OCI-LY1 (cell line): ENCODE measurements at regions not wholly inside any gene's neighbourhood (a gene's known extent, or its start where the extent isn't known, plus 50 kb on each side); places are given as distances from the start of the nearest gene placed in this dataset.

Experiments used
- H2AFZ ChIP-seq: fragments of 200-600 bp; sonication (generic), shearing (Covaris generic); 2 replicates; pipeline ENCODE4 v1.6.0; 2014; ENCODE audit warnings: antibody characterized with exemption, mild to moderate bottlenecking, low read length
- H3F3A ChIP-seq: fragments of 200-600 bp; sonication (generic), shearing (Covaris generic); 2 replicates; pipeline ENCODE4 v1.6.0; 2014; ENCODE audit warnings: mild to moderate bottlenecking, antibody characterized with exemption, low read length, moderate library complexity; ENCODE audit not compliant: insufficient read depth
- H3K27ac ChIP-seq: fragments of 200-600 bp; sonication (generic); 2 replicates; pipeline ENCODE4 v1.5.1; 2014; ENCODE audit warnings: low read length, mixed run types, mild to moderate bottlenecking, low read depth; ENCODE audit not compliant: poor library complexity, severe bottlenecking
- H3K27me3 ChIP-seq: fragments of 200-600 bp; sonication (generic); 2 replicates; pipeline ENCODE4 v1.6.0; 2014; ENCODE audit warnings: antibody characterized with exemption, mild to moderate bottlenecking, low read length, moderate library complexity; ENCODE audit not compliant: insufficient read depth
- H3K36me3 ChIP-seq: fragments of 200-600 bp; sonication (generic); 2 replicates; pipeline ENCODE4 v1.6.1; 2014; ENCODE audit warnings: mild to moderate bottlenecking, antibody characterized with exemption, low read length, moderate library complexity, mixed read lengths; ENCODE audit not compliant: insufficient read depth
- H3K4me1 ChIP-seq: fragments of 200-600 bp; sonication (generic); 2 replicates; pipeline ENCODE4 v1.5.1; 2014; ENCODE audit warnings: mild to moderate bottlenecking, low read length, moderate library complexity; ENCODE audit not compliant: insufficient read depth, severe bottlenecking
- H3K4me2 ChIP-seq: fragments of 200-600 bp; sonication (generic), shearing (Covaris generic); 2 replicates; pipeline ENCODE4 v1.6.1; 2014; ENCODE audit warnings: low read length
- H3K4me3 ChIP-seq: fragments of 200-600 bp; sonication (generic); 2 replicates; pipeline ENCODE4 v1.5.1; 2014; ENCODE audit warnings: low read length, low read depth, mild to moderate bottlenecking, mixed read lengths; ENCODE audit not compliant: poor library complexity, severe bottlenecking
- H3K79me2 ChIP-seq: fragments of 200-600 bp; shearing (Covaris generic); 2 replicates; pipeline ENCODE4 v1.6.1; 2016; ENCODE audit warnings: mixed run types, low read length, mixed read lengths; ENCODE audit not compliant: insufficient read depth
- H3K9ac ChIP-seq: fragments of 200-600 bp; sonication (generic), shearing (Covaris generic); 2 replicates; pipeline ENCODE4 v1.6.1; 2014; ENCODE audit warnings: mild to moderate bottlenecking, low read length, mixed read lengths
- H3K9me2 ChIP-seq: fragments of 200-600 bp; sonication (generic), shearing (Covaris generic); 2 replicates; pipeline ENCODE4 v1.6.1; 2014; ENCODE audit warnings: low read depth, mild to moderate bottlenecking, low read length, mixed read lengths
- H3K9me3 ChIP-seq: fragments of 200-600 bp; shearing (Covaris generic); 2 replicates; pipeline ENCODE4 v1.6.1; 2014; ENCODE audit warnings: low read length, mixed read lengths
- H4K20me1 ChIP-seq: fragments of 200-600 bp; sonication (generic), shearing (Covaris generic); 2 replicates; pipeline ENCODE4 v1.6.0; 2016; ENCODE audit warnings: mild to moderate bottlenecking, low read length; ENCODE audit not compliant: insufficient read depth
- EZH2 ChIP-seq: fragments of 200-600 bp; sonication (generic), shearing (Covaris generic); IDR thresholded peaks from 2 replicates; pipeline ENCODE4 v1.8.0; 2017; ENCODE audit warnings: borderline replicate concordance, mixed run types, mild to moderate bottlenecking, antibody characterized with exemption, low read length, moderate library complexity, mixed read lengths
- TF ChIP-seq, protein P1 (sequence below): fragments of 200-600 bp; sonication (generic), shearing (Covaris generic); IDR thresholded peaks from 2 replicates; pipeline ENCODE4 v1.5.1; 2017; ENCODE audit warnings: mild to moderate bottlenecking, antibody characterized with exemption, low read length, moderate library complexity, mixed read lengths

DNA sequence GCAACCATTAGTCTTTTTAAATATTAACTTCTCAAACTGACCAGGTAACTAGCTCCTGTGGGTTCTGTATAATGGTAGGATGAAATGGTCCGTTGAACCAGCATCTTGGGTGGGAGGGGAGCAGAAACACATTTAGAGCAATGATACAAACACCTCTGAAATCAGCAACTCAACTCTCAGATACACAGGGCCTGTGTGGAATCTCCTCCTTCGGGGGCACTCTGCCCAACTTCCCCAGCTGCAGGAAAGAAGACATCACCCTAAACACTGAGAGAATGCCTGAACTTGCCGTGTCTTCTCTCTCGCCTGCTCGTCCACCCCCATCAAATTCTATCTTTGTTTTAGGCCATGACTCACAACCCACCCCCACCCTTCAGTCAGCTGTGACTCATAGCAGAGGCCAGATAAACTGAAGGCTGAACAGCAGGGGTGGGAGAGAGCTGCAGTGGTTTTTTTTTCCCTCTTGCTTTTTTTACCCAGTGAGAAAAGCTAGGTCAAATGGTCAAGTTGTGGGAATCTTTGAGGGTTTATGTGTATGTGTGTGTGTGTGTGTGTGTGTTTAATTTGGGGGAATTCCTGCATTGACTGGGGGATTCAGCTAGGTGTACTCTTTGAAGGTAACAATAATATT, 593.4 kb upstream of the JAG1 start:
- H3K27ac ChIP-seq = no peak overlapping the region

DNA sequence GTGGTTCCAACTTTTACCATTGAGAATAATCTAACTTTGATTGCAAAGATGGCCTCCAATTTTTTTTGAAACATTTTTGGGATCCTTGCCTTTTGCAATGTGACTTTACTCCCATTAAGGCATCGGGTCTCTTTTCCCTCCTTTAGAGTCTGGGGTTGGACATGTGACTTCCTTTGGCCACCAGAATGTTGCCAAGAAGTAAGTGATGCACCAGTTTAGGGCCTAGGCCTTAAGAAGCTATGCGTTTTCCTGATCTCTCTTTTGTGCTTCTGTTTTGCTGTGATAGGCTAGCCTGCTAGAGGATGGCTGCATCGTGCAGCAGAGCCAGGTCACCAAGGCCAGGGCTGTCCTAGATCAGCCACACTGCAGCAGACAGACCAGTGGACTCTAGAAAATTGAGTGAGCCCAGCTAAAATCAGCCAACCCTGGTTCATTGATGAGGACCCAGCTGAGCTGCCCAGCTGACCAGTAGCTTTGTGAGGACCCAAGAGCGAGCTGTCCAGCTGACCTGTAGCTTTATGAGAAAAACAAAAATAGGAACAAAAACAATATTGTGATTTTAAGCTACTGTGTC, 594.0 kb upstream of the JAG1 start:
- no peaks in the 10 kb centered on the region for H3K79me2 ChIP-seq
- no peaks in the 10 kb centered on the region for H4K20me1 ChIP-seq
- H3K27ac ChIP-seq = no peak overlapping the region
- H2AFZ ChIP-seq = no peak overlapping the region
- H3K9me3 ChIP-seq = no peaks in the 10 kb centered on the region
- TF ChIP-seq EZH2 = no peak
- no peak overlapping the region for H3K4me2 ChIP-seq
- H3F3A ChIP-seq = no peaks in the 10 kb centered on the region
- H3K4me3 ChIP-seq = no peak overlapping the region
- H3K4me1 ChIP-seq = no peaks in the 10 kb centered on the region
- H3K27me3 ChIP-seq = no peaks in the 10 kb centered on the region
- H3K9me2 ChIP-seq = no peaks in the 10 kb centered on the region
- H3K36me3 ChIP-seq = no peaks in the 10 kb centered on the region
- H3K9ac ChIP-seq = no peak overlapping the region

More for the DNA sequence above, 593.4 kb upstream of the JAG1 start:
- no peak overlapping the region for H2AFZ ChIP-seq
- no peaks in the 10 kb centered on the region for H3K36me3 ChIP-seq
- H3K4me2 ChIP-seq = no peak overlapping the region
- no peak overlapping the region for H3K9ac ChIP-seq
- no peaks in the 10 kb centered on the region for H4K20me1 ChIP-seq
- no peaks in the 10 kb centered on the region for H3K4me1 ChIP-seq
- no peak overlapping the region for H3K4me3 ChIP-seq
- no peaks in the 10 kb centered on the region for H3K27me3 ChIP-seq
- H3K9me3 ChIP-seq = no peaks in the 10 kb centered on the region
- no peak for TF ChIP-seq EZH2
- TF ChIP-seq, protein P1, sequence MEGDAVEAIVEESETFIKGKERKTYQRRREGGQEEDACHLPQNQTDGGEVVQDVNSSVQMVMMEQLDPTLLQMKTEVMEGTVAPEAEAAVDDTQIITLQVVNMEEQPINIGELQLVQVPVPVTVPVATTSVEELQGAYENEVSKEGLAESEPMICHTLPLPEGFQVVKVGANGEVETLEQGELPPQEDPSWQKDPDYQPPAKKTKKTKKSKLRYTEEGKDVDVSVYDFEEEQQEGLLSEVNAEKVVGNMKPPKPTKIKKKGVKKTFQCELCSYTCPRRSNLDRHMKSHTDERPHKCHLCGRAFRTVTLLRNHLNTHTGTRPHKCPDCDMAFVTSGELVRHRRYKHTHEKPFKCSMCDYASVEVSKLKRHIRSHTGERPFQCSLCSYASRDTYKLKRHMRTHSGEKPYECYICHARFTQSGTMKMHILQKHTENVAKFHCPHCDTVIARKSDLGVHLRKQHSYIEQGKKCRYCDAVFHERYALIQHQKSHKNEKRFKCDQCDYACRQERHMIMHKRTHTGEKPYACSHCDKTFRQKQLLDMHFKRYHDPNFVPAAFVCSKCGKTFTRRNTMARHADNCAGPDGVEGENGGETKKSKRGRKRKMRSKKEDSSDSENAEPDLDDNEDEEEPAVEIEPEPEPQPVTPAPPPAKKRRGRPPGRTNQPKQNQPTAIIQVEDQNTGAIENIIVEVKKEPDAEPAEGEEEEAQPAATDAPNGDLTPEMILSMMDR = no peak
- H3K79me2 ChIP-seq = no peaks in the 10 kb centered on the region
- no peaks in the 10 kb centered on the region for H3K9me2 ChIP-seq
- no peaks in the 10 kb centered on the region for H3F3A ChIP-seq

DNA sequence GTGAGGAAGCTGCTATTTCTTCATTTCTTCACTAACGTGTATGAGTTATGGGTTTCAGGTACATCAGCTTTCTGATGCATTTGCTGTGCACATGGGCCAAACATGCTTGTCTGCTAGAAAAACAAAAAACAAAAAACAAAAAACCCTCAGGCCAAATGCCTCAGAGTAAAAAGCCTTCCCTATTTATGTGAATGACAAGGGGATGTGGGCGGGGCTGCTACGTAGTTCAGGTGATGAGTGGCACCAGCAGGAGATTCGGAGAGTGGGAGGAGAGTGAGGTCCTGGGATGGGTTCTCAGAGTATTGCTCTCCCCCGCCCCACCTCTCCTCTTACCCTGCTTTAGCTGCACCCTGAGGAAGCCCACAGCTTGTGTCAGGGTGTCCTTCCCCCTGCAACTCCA, 596.8 kb upstream of the JAG1 start:
- Histone ChIP-seq H4K20me1 (no peaks in the 10 kb centered on the region), H3F3A (no peaks in the 10 kb centered on the region), H2AFZ (no peak overlapping the region), H3K79me2 (no peaks in the 10 kb centered on the region), H3K4me1 (no peaks in the 10 kb centered on the region), H3K27me3 (no peaks in the 10 kb centered on the region), H3K4me2 (no peak overlapping the region), H3K4me3 (no peak overlapping the region), H3K36me3 (no peaks in the 10 kb centered on the region), H3K9me2 (no peaks in the 10 kb centered on the region), H3K27ac (no peak overlapping the region), H3K9ac (no peak overlapping the region), H3K9me3 (no peaks in the 10 kb centered on the region)
- TF ChIP-seq EZH2 = no peak
- TF ChIP-seq, protein P1 = no peak

DNA sequence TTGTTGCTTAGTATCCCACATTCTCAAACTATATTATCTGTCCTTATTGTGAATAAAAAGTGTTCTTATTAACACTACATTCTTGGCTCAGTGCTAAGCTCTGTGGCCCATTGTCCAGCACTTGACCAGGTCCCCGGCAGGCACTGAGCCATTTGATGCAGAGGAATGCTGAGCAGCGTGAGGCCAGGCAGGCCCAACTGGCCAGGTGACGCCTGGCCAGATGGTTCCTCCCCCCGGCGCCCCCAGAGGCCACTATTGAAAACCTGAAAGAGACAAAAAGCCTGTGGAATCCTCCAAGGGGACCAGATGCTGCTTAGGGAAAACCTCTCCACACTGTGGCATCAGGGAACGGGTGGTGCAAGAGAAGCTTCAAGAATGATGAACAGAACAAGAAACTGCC, 597.5 kb upstream of the JAG1 start:
- Histone ChIP-seq H3K9ac (no peak overlapping the region), H3K9me2 (no peaks in the 10 kb centered on the region), H2AFZ (no peak overlapping the region), H3F3A (no peaks in the 10 kb centered on the region), H4K20me1 (no peaks in the 10 kb centered on the region), H3K4me3 (no peak overlapping the region), H3K4me1 (no peaks in the 10 kb centered on the region), H3K4me2 (no peak overlapping the region), H3K27ac (no peak overlapping the region), H3K27me3 (no peaks in the 10 kb centered on the region), H3K36me3 (no peaks in the 10 kb centered on the region), H3K9me3 (no peaks in the 10 kb centered on the region), H3K79me2 (no peaks in the 10 kb centered on the region)
- TF ChIP-seq, protein P1 = no peak
- TF ChIP-seq EZH2 = no peak
